ENCODE measurements at regions not wholly inside any gene's neighbourhood (a gene's known extent, or its start where the extent isn't known, plus 50 kb on each side); places are given as distances from the start of the nearest gene placed in this dataset.

DNA sequence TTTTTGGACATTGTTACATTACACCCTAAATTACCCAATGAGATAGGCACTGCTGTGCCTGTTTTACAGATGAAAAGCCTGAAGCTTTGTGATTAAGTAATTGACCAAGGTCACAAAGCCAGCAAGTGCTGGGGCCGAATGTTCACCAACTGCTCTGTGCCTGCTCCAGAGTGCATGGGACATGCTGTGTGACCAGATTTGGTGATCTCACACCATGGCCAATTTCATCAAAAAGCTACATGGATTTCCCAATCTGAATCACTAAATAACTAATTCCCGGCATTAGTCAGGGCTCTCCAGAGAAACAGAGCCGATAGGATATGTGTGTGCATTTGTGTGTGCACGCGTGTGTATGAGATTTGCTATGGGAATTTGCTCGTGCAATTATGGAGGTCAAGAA, 228.3 kb upstream of the ECI2 start:
- TF ChIP-seq ZFX (IDR thresholded peaks at IDR 0.05): no peak
- TF ChIP-seq, protein P1, sequence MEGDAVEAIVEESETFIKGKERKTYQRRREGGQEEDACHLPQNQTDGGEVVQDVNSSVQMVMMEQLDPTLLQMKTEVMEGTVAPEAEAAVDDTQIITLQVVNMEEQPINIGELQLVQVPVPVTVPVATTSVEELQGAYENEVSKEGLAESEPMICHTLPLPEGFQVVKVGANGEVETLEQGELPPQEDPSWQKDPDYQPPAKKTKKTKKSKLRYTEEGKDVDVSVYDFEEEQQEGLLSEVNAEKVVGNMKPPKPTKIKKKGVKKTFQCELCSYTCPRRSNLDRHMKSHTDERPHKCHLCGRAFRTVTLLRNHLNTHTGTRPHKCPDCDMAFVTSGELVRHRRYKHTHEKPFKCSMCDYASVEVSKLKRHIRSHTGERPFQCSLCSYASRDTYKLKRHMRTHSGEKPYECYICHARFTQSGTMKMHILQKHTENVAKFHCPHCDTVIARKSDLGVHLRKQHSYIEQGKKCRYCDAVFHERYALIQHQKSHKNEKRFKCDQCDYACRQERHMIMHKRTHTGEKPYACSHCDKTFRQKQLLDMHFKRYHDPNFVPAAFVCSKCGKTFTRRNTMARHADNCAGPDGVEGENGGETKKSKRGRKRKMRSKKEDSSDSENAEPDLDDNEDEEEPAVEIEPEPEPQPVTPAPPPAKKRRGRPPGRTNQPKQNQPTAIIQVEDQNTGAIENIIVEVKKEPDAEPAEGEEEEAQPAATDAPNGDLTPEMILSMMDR (conservative IDR thresholded peaks at IDR 0.05): no peak
